ENCODE measurements at regions not wholly inside any gene's neighbourhood (a gene's known extent, or its start where the extent isn't known, plus 50 kb on each side); places are given as distances from the start of the nearest gene placed in this dataset.

DNA sequence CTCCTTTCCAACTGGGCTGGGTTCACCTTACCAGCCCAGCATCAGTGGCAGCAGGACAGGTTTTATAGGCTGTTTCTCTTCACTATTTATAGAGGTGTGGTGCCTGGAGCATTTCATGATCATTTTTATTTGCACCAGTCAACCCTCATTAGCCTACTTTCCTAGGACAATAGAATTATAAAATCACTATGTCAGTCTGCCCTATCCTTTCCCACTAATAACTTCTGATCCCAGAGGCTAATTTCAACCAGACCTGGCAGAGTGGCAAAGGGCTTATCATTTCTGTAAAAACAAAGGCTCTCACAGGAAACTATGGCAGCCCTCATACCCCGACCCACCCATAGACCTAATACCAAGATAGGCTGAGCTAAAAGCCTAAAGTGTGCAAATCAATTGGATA lies 243.5 kb upstream of the TMEFF2 start:
- no peak overlapping the region for H3K4me3 ChIP-seq (ENCODE audit: low read depth, low read length)
- ChIA-PET POLR2A (no interaction called here), CTCF (no interaction called here)
- DNase-seq (ENCODE audit: low read depth, low spot score), result no peak
- TF ChIP-seq, protein P1, sequence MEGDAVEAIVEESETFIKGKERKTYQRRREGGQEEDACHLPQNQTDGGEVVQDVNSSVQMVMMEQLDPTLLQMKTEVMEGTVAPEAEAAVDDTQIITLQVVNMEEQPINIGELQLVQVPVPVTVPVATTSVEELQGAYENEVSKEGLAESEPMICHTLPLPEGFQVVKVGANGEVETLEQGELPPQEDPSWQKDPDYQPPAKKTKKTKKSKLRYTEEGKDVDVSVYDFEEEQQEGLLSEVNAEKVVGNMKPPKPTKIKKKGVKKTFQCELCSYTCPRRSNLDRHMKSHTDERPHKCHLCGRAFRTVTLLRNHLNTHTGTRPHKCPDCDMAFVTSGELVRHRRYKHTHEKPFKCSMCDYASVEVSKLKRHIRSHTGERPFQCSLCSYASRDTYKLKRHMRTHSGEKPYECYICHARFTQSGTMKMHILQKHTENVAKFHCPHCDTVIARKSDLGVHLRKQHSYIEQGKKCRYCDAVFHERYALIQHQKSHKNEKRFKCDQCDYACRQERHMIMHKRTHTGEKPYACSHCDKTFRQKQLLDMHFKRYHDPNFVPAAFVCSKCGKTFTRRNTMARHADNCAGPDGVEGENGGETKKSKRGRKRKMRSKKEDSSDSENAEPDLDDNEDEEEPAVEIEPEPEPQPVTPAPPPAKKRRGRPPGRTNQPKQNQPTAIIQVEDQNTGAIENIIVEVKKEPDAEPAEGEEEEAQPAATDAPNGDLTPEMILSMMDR (IDR thresholded peaks at IDR 0.05; ENCODE audit: insufficient read depth, low read length, missing control alignments), result no peak

DNA sequence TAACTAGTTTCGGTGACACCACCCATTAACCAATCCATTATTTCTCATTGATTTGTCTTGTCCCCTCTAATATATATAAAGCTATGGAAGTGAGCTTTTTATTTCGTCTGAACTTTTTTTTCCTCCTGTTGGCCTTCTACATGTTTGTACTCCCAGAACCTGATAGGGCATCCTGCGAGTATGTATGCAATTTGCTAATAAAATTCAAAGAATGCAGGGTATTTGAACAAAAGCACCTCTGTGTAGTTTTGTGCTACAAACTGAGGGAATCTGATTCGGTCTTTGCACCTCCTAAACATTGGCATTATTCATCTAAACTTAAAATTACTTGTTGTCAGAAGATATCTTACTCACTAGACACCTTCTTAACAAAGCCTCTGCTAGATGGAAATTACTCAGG lies 242.9 kb upstream of the TMEFF2 start:
- no peak overlapping the region for H3K4me3 ChIP-seq (ENCODE audit: low read depth, low read length)
- no peak for DNase-seq (ENCODE audit: low read depth, low spot score)
- CTCF ChIA-PET, result no interaction called here
- POLR2A ChIA-PET, result no interaction called here
- TF ChIP-seq, protein P1 (IDR thresholded peaks at IDR 0.05; ENCODE audit: insufficient read depth, low read length, missing control alignments), result no peak

DNA sequence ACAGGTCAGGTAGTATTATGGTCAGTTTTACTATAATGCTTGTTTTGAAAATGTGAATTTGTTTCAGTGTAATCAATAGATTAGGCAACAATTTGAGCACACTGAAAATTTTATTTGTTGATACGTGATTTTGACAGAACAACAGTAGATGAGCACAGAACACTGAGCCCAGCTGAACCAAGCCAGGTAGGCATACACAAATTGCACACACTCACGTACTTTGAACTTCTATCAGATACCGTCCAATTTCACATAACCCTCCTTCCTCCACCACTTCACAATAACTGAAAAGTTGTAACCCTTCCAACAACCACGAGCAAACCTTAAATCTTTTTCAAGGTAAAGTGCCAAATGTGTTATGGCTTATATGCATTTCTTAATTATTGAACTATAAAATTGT lies 229.5 kb upstream of the TMEFF2 start:
- POLR2A ChIA-PET, result no interaction called here
- TF ChIP-seq, protein P1 (IDR thresholded peaks at IDR 0.05; ENCODE audit: insufficient read depth, low read length, missing control alignments), result no peak
- no peak overlapping the region for H3K4me3 ChIP-seq (ENCODE audit: low read depth, low read length)
- CTCF ChIA-PET, result no interaction called here
- DNase-seq (ENCODE audit: low read depth, low spot score), result no peak

DNA sequence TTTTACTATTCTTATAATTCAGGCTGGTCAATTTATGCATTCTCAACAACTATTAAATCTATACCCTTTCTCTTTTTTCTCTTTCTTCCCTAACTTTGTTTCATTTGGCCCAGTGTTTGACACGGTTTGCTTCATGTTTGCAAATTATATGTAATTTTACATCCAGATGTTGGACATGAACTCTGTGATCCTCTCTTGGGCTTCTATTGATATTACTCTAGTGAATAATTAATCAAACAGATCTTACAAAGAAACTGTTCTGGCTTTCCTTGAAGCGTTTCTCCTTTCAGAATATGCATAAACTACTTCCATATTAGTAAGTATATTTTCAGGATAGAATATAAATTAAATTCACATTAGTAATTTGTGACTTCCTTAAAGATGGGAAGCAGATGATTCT lies 225.1 kb upstream of the TMEFF2 start:
- TF ChIP-seq, protein P1 (IDR thresholded peaks at IDR 0.05; ENCODE audit: insufficient read depth, low read length, missing control alignments), result no peak
- CTCF ChIA-PET, result no interaction called here
- DNase-seq (ENCODE audit: low read depth, low spot score), result no peak
- POLR2A ChIA-PET, result no interaction called here
- no peak overlapping the region for H3K4me3 ChIP-seq (ENCODE audit: low read depth, low read length)

DNA sequence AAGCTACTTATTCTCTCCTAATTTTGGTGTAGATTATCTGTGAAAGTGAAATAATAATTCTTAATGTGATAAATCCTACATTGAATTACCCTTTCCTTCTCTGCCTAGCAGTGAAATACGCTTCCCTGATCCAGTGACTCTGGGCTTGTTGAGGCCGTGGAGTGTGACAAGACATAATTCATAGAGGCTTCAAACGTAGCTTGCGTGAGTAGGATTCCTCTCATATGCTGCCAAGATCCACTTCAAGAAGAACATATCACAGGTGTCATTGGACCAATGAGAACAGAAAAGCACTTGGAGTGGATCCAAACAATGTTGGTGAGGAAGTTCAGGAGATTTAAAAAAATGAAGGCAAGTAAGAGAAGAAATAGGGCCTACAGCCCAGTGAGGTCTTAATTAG lies 221.3 kb upstream of the TMEFF2 start:
- CTCF ChIA-PET, result no interaction called here

DNA sequence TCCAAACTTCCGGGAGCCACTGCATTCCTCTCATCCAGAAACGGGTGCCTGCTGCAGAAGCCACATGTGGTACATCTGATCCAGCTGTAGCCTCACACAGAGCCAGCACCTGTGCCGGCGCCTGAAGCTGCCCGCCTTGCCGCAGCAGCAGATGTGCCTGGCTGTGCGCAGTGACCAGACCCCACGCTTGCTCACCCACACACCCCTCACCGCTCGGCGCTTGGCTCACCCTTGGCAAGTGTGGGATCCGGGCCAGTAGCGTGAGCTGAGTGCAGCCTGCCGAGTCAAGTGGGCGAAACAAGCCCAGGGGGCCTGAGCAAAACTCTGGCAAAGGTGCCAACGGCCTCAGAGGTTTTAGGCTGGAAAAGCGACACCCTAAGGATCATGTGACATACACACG lies 220.1 kb upstream of the TMEFF2 start:
- DNase-seq (ENCODE audit: low read depth, low spot score), result no peak
- no peak overlapping the region for H3K4me3 ChIP-seq (ENCODE audit: low read depth, low read length)
- TF ChIP-seq, protein P1 (IDR thresholded peaks at IDR 0.05; ENCODE audit: insufficient read depth, low read length, missing control alignments), result no peak
- POLR2A ChIA-PET, result no interaction called here
- CTCF ChIA-PET, result no interaction called here

More for the DNA sequence above, 221.3 kb upstream of the TMEFF2 start:
- TF ChIP-seq, protein P1 (IDR thresholded peaks at IDR 0.05; ENCODE audit: insufficient read depth, low read length, missing control alignments), result no peak
- H3K4me3 ChIP-seq (ENCODE audit: low read depth, low read length), result no peak overlapping the region
- POLR2A ChIA-PET, result no interaction called here
- DNase-seq (ENCODE audit: low read depth, low spot score), result no peak

All from AG04449 (cell line).